Ishikawa (cell line): ENCODE measurements at regions not wholly inside any gene's neighbourhood (a gene's known extent, or its start where the extent isn't known, plus 50 kb on each side); places are given as distances from the start of the nearest gene placed in this dataset.

Source experiments
- CEBPB ChIP-seq: IDR thresholded peaks from 2 replicates; pipeline ENCODE4 v1.6.1; 2012
- CREB1 ChIP-seq: IDR thresholded peaks from 2 replicates; pipeline ENCODE4 v1.6.1; 2012; ENCODE audit warnings: low read depth
- EGR1 ChIP-seq: IDR thresholded peaks from 2 replicates; pipeline ENCODE4 v1.6.1; 2012
- EP300 ChIP-seq: IDR thresholded peaks from 2 replicates; pipeline ENCODE4 v1.6.1; 2012; ENCODE audit warnings: borderline replicate concordance
- FOXM1 ChIP-seq: IDR thresholded peaks from 2 replicates; pipeline ENCODE4 v1.6.1; 2012; ENCODE audit warnings: low read depth, borderline replicate concordance
- NFIC ChIP-seq: IDR thresholded peaks from 2 replicates; pipeline ENCODE4 v1.6.1; 2012
- RAD21 ChIP-seq: IDR thresholded peaks from 2 replicates; pipeline ENCODE4 v1.6.1; 2012; ENCODE audit warnings: low read depth
- TAF1 ChIP-seq: IDR thresholded peaks from 2 replicates; pipeline ENCODE4 v1.6.1; 2012; ENCODE audit warnings: low read depth, mild to moderate bottlenecking
- TCF12 ChIP-seq: IDR thresholded peaks from 2 replicates; pipeline ENCODE4 v1.6.1; 2012; ENCODE audit warnings: low read depth
- TEAD4 ChIP-seq: IDR thresholded peaks from 2 replicates; pipeline ENCODE4 v1.6.1; 2012
- USF1 ChIP-seq: IDR thresholded peaks from 2 replicates; pipeline ENCODE4 v1.6.1; 2012
- YY1 ChIP-seq: IDR thresholded peaks from 2 replicates; pipeline ENCODE4 v1.6.1; 2012; ENCODE audit warnings: low read depth
- ZBTB7A ChIP-seq: IDR thresholded peaks from 2 replicates; pipeline ENCODE4 v1.6.1; 2012; ENCODE audit warnings: low read depth
- TF ChIP-seq, protein P1 (sequence below): IDR thresholded peaks from 2 replicates; pipeline ENCODE4 v1.6.1; 2012
- TF ChIP-seq, protein P2 (sequence below): IDR thresholded peaks from 2 replicates; pipeline ENCODE4 v1.6.1; 2012; ENCODE audit warnings: low read depth, mild to moderate bottlenecking

DNA sequence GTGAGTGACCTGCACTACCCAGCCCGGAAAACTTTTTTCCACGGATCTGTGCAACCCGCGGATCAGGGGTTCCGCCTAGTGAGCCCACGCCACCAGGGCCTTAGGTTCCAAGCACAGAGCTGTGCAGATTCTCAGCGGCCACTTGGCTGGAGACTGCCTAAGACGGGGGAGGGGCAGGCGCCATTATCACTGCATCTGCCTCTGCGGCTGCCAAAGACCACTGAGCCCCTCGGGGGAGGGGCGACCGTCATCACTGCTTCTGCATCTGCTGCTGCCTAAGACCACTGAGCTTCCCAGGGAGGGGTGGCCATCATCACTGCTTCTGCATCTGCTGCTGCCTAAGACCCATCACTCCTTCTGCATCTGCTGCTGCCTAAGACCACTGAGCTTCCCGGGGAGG is 460.2 kb downstream of the OCA2 start:
- TF ChIP-seq CEBPB (no peak), TEAD4 (no peak), RAD21 (no peak), FOXM1 (no peak), ZBTB7A (no peak), EGR1 (no peak), NFIC (no peak), TCF12 (no peak), YY1 (no peak), USF1 (no peak), TAF1 (no peak), EP300 (no peak), CREB1 (no peak)
- TF ChIP-seq, protein P1, sequence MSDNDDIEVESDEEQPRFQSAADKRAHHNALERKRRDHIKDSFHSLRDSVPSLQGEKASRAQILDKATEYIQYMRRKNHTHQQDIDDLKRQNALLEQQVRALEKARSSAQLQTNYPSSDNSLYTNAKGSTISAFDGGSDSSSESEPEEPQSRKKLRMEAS = no peak
- TF ChIP-seq, protein P2, sequence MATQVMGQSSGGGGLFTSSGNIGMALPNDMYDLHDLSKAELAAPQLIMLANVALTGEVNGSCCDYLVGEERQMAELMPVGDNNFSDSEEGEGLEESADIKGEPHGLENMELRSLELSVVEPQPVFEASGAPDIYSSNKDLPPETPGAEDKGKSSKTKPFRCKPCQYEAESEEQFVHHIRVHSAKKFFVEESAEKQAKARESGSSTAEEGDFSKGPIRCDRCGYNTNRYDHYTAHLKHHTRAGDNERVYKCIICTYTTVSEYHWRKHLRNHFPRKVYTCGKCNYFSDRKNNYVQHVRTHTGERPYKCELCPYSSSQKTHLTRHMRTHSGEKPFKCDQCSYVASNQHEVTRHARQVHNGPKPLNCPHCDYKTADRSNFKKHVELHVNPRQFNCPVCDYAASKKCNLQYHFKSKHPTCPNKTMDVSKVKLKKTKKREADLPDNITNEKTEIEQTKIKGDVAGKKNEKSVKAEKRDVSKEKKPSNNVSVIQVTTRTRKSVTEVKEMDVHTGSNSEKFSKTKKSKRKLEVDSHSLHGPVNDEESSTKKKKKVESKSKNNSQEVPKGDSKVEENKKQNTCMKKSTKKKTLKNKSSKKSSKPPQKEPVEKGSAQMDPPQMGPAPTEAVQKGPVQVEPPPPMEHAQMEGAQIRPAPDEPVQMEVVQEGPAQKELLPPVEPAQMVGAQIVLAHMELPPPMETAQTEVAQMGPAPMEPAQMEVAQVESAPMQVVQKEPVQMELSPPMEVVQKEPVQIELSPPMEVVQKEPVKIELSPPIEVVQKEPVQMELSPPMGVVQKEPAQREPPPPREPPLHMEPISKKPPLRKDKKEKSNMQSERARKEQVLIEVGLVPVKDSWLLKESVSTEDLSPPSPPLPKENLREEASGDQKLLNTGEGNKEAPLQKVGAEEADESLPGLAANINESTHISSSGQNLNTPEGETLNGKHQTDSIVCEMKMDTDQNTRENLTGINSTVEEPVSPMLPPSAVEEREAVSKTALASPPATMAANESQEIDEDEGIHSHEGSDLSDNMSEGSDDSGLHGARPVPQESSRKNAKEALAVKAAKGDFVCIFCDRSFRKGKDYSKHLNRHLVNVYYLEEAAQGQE = no peak

DNA sequence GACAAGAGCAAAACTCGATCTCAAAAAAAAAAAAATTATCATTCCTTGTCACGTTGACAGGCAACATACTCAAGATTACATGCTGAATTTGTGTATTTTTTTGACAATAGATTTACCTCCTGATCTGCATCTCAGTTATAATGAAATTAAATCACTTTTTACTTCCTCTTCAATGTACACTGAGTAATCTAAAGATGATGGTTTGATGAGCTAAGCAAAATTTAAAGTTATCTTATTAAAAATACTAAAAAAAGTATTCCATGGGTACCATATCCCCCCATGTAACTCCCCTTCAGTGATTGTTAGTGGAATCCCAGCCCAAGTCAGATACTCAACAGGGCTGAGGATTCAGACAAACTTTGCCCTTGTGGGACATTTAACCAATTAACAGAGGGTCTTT is 463.2 kb downstream of the OCA2 start:
- no peak for TF ChIP-seq FOXM1

DNA sequence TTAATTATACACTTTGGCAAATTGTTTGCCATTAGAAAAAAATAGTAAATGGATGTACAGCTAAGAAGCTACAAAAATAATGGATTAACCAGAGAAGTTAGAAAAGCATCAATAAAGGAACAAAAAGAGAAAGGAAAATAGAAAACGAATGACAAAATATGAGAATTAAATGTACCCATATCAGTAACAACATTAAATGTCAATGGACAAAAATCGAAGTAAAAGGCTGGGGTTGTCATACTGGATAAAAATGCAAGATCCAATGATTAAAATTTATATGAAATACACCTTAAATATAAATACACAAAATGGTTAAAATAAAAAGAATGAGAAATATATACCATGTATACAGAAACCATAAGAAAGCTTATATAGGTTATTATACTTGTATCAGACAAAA is 470.6 kb downstream of the OCA2 start:
- no peak for TF ChIP-seq FOXM1
- no peak for TF ChIP-seq EP300
- TF ChIP-seq, protein P2 = no peak
- TF ChIP-seq YY1 = no peak
- no peak for TF ChIP-seq TAF1
- no peak for TF ChIP-seq CEBPB
- TF ChIP-seq EGR1 = no peak
- no peak for TF ChIP-seq CREB1
- TF ChIP-seq TEAD4 = no peak
- TF ChIP-seq, protein P1 = no peak
- no peak for TF ChIP-seq ZBTB7A
- TF ChIP-seq RAD21 = no peak
- no peak for TF ChIP-seq USF1
- TF ChIP-seq TCF12 = no peak

DNA sequence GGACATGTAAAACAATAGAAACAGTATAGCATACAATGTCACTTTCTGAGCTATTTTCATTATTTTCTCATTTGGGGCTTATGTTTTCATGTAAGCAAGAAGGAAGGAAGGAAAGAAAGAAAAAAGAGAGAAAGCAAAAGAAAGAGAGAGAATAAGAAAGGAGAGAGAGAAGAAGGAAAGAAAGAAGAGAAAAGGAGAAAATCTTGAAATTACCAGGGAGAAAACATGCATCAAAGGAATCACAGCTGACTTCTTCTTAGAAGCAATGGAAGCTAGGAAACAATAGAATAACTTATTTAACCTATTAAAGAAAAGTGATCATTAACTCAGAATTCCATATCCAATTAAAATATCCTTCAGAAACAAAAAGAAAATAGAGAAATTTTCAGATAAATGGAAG is 471.5 kb downstream of the OCA2 start:
- TF ChIP-seq RAD21 = no peak
- TF ChIP-seq, protein P2 = no peak
- no peak for TF ChIP-seq ZBTB7A
- no peak for TF ChIP-seq TCF12
- TF ChIP-seq CEBPB = no peak
- no peak for TF ChIP-seq EGR1
- TF ChIP-seq USF1 = no peak
- no peak for TF ChIP-seq CREB1
- no peak for TF ChIP-seq TEAD4
- no peak for TF ChIP-seq FOXM1
- TF ChIP-seq, protein P1 = no peak
- no peak for TF ChIP-seq NFIC
- TF ChIP-seq TAF1 = no peak
- no peak for TF ChIP-seq YY1
- no peak for TF ChIP-seq EP300
